ENCODE measurements at regions not wholly inside any gene's neighbourhood (a gene's known extent, or its start where the extent isn't known, plus 50 kb on each side); places are given as distances from the start of the nearest gene placed in this dataset.

DNA sequence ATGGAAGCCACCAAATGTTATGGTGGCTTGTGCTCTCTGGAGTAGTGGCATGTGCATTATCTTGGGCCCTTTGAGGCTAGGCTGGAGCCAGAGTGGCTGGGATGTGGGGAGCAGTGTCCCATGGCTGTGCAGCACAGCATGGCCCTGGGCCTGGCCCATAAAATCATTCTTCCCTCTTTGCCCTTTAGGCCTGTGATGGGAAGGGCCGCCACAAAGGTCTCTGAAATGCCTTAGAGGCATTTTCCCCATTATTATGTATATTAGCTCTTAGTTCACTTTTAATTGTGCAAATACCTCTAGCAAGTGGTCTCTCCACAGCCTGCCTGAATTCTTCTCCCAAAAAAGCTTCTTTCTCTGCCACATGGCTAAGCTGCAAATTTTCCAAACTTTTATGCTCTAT lies 297.3 kb upstream of the IRAK1BP1 start:
- TF ChIP-seq, protein P1, sequence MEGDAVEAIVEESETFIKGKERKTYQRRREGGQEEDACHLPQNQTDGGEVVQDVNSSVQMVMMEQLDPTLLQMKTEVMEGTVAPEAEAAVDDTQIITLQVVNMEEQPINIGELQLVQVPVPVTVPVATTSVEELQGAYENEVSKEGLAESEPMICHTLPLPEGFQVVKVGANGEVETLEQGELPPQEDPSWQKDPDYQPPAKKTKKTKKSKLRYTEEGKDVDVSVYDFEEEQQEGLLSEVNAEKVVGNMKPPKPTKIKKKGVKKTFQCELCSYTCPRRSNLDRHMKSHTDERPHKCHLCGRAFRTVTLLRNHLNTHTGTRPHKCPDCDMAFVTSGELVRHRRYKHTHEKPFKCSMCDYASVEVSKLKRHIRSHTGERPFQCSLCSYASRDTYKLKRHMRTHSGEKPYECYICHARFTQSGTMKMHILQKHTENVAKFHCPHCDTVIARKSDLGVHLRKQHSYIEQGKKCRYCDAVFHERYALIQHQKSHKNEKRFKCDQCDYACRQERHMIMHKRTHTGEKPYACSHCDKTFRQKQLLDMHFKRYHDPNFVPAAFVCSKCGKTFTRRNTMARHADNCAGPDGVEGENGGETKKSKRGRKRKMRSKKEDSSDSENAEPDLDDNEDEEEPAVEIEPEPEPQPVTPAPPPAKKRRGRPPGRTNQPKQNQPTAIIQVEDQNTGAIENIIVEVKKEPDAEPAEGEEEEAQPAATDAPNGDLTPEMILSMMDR (IDR thresholded peaks at IDR 0.05) = no peak
- TF ChIP-seq POLR2A (IDR thresholded peaks at IDR 0.05) = no peak

All from adrenal gland (tissue), 5 donors.